Transverse colon (tissue), 4 donors: ENCODE measurements at regions not wholly inside any gene's neighbourhood (a gene's known extent, or its start where the extent isn't known, plus 50 kb on each side); places are given as distances from the start of the nearest gene placed in this dataset.

Experiments
- DNase-seq: peaks from one replicate; pipeline ENCODE4 v3.0.0-alpha.2; 2019
- H3K27ac ChIP-seq, 4 donors: fragments of 200-600 bp; sonication (generic); 2 replicates each; pipeline ENCODE4 v1.5.1; 2016 to 2018; ENCODE audit warnings: inconsistent platforms in 4 of 4
- H3K27me3 ChIP-seq: fragments of 200-600 bp; sonication (generic); 2 replicates; pipeline ENCODE4 v1.5.1; 2017; ENCODE audit warnings: inconsistent platforms
- H3K36me3 ChIP-seq, 4 donors: fragments of 200-600 bp; sonication (generic); 2 replicates each; pipeline ENCODE4 v1.5.1; 2017 to 2019; ENCODE audit warnings: inconsistent platforms in 4 of 4
- H3K4me1 ChIP-seq, 4 donors: fragments of 200-600 bp; sonication (generic); 2 replicates each; pipeline ENCODE4 v1.5.1; 2017 to 2020; ENCODE audit warnings: inconsistent platforms in 4 of 4
- H3K4me3 ChIP-seq, 4 donors: fragments of 200-600 bp; sonication (generic); 1 replicate in 1 of 4; 2 replicates in 3 of 4; pipeline versions ENCODE4 v1.5.1 to v1.6.1; 2017 to 2019; ENCODE audit warnings: inconsistent platforms in 4 of 4
- H3K9me3 ChIP-seq, 2 donors: fragments of 200-600 bp; sonication (generic); 2 replicates each; pipeline ENCODE4 v1.5.1; 2017 to 2019; ENCODE audit warnings: inconsistent platforms in 2 of 2
- CTCF ChIP-seq, 5 experiments: fragments of 200-600 bp in 3 of 5; fragments of 450-650 bp in 2 of 5; sonication (generic) in 3 of 5; IDR thresholded peaks; 1 replicate in 2 of 5; 2 replicates in 3 of 5; pipeline ENCODE4 v1.5.1; 2016 to 2017; ENCODE audit warnings: antibody characterized with exemption in 5 of 5, inconsistent platforms in 3 of 5, mild to moderate bottlenecking in 2 of 5, moderate library complexity in 1 of 5
- EP300 ChIP-seq: sonication (generic); formaldehyde crosslinking; IDR thresholded peaks from one replicate; pipeline ENCODE4 v1.6.1; 2017; ENCODE audit warnings: antibody characterized with exemption, low read depth
- POLR2A ChIP-seq: fragments of 450-650 bp; IDR thresholded peaks from one replicate; pipeline ENCODE4 v1.6.1; 2016; ENCODE audit warnings: antibody characterized with exemption, mild to moderate bottlenecking, moderate library complexity
- POLR2AphosphoS5 ChIP-seq, 3 donors: sonication (generic); formaldehyde crosslinking; IDR thresholded peaks; one replicate each; pipeline ENCODE4 v1.6.1; 2016; ENCODE audit warnings: antibody characterized with exemption in 3 of 3
- WGBS, 2 donors: methylation state at CpG; one replicate each; pipeline ENCODE4 v1.1.5; 2018; ENCODE audit warnings: low coverage in 1 of 2; 5-methylcytosine and 5-hydroxymethylcytosine counted together
- in situ Hi-C, 4 donors: fragments of 200-750 bp; cut with MboI; loops; one replicate each; pipeline versions ENCODE4 v1.15.0 to v1.15.1; 2017; ENCODE audit warnings: low sequenced_read_pairs in 3 of 4, low pct_ligation_motif_present in 1 of 4, low pct_unique_long_range_greater_than_20kb in 1 of 4
- intact Hi-C: fragments of 100-400 bp; cut with DNase I; formaldehyde crosslinking; loops from one replicate; pipeline ENCODE4 v1.15.1; 2023; ENCODE audit warnings: low total_unique reads

DNA sequence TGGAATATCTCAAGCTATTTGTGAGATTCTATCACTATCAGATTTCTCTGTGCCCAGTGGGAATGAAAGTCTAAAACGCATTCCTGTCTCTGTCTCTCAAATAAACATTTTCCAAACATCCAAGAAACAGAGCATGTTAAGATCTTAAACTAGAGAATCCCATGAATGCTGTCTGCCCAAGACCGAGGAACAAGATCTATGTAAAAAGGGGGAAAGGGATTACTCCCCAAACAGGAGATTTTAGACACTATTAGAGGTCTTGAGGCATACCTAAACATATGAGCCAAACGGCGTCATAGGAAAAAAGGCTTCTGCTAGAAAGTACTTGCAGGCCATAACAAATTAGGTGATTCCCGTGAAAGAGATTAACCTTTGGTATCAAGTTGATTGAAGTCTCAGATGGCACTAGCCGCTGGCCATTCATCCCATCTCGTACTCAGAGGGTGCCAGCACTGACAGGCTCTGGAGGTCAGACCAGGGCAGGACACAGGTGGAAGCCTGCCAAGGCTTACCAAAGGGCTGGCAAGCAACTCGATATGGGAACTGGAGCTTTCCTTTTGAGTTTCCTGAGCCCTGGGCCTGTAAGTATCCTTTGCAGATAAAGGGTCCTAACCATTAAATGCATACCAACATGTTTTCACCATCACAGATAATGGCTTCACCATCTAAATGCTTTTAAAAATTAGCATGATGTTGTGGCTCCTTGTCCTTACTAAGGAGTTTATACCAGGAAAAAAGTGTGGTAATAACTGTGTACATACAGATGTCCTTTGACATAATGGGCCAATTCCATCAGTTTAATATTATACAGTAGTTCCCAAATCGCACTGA, 225.2 kb downstream of the FOXO1 start:
- Histone ChIP-seq H3K9me3 (no peaks in the 10 kb centered on the region), H3K4me3 (no peak overlapping the region), H3K36me3 (no peaks in the 10 kb centered on the region), H3K27me3 (no peaks in the 10 kb centered on the region), H3K4me1 (peaks cover 15 to 37% (median 17%) of the 10 kb centered on the region in 4 donors), H3K27ac (peak overlapping the region; percentile 55 to 77 (median 70))
- peak; percentile 71 for DNase-seq
- intact Hi-C loops (no loop called here), in situ Hi-C loops (no loop called here)
- no peak for TF ChIP-seq EP300
- no peak for TF ChIP-seq CTCF (IDR thresholded peaks at IDR 0.05)
- peak in 1 of 3 donors; percentile 35 for TF ChIP-seq POLR2AphosphoS5 (IDR thresholded peaks at IDR 0.05)
- 48 to 61% methylated on average over 8 to 9 of the region's 9 CpGs for WGBS, 2 donors

DNA sequence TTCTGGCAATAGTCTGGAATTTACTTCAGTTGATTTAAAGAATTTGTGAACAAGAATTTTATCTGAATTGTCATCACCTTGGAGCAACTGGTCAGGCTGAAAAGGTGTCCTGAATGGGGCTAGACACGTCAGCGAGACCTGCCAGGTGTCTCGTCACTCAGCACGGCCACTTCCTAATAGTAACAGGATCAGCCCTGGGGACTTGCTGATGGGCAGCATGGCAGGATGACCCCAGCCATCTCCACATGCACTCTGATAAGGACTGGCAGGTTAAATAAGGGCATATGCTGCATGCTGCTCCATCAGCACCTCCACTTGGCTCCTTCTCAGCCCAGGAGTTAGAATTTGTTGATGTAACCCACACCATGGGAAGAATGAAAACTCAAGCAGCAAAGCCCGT, 224.2 kb downstream of the FOXO1 start:
- Histone ChIP-seq H3K4me1 (peaks cover 15 to 37% (median 17%) of the 10 kb centered on the region in 4 donors), H3K27ac (no peak overlapping the region), H3K27me3 (no peaks in the 10 kb centered on the region), H3K4me3 (no peak overlapping the region), H3K36me3 (no peaks in the 10 kb centered on the region), H3K9me3 (no peaks in the 10 kb centered on the region)
- intact Hi-C loops (no loop called here), in situ Hi-C loops (no loop called here)
- WGBS, 2 donors, result 95 to 100% methylated on average over 3 to 5 of the region's 5 CpGs
- no peak for TF ChIP-seq EP300
- no peak for TF ChIP-seq POLR2AphosphoS5 (IDR thresholded peaks at IDR 0.05)
- no peak for TF ChIP-seq CTCF (IDR thresholded peaks at IDR 0.05)
- TF ChIP-seq POLR2A, result no peak
- no peak for DNase-seq

GRCh38 chr13:40442826-40443225, 223.6 kb downstream of the FOXO1 start:
- DNase-seq, result no peak
- Histone ChIP-seq H3K4me3 (no peak overlapping the region), H3K27me3 (no peaks in the 10 kb centered on the region), H3K27ac (no peak overlapping the region), H3K9me3 (no peaks in the 10 kb centered on the region), H3K36me3 (no peaks in the 10 kb centered on the region), H3K4me1 (peaks cover 15 to 36% (median 17%) of the 10 kb centered on the region in 4 donors)
- intact Hi-C loops (no loop called here), in situ Hi-C loops (no loop called here)
- TF ChIP-seq POLR2A (no peak), CTCF (IDR thresholded peaks at IDR 0.05) (no peak), EP300 (no peak), POLR2AphosphoS5 (IDR thresholded peaks at IDR 0.05) (no peak)
- WGBS, 2 donors, result 58 to 68% methylated on average over 5 to 6 of the region's 6 CpGs

GRCh38 chr13:40444241-40444640, 222.2 kb downstream of the FOXO1 start:
- intact Hi-C loops, result no loop called here
- no peak for TF ChIP-seq CTCF (IDR thresholded peaks at IDR 0.05)
- no peak for TF ChIP-seq EP300
- no peak for TF ChIP-seq POLR2AphosphoS5 (IDR thresholded peaks at IDR 0.05)
- no peak for TF ChIP-seq POLR2A
- Histone ChIP-seq H3K4me3 (no peak overlapping the region), H3K4me1 (peaks cover 15 to 26% (median 16%) of the 10 kb centered on the region in 4 donors), H3K27ac (no peak overlapping the region), H3K9me3 (no peaks in the 10 kb centered on the region), H3K27me3 (no peaks in the 10 kb centered on the region), H3K36me3 (no peaks in the 10 kb centered on the region)
- WGBS, 2 donors, result 91 to 93% methylated on average over 3 of the region's 3 CpGs
- in situ Hi-C loops, result no loop called here
- DNase-seq, result no peak
